Endothelial cell of umbilical vein (primary cell): ENCODE measurements at regions not wholly inside any gene's neighbourhood (a gene's known extent, or its start where the extent isn't known, plus 50 kb on each side); places are given as distances from the start of the nearest gene placed in this dataset.

Experiments
- BruUV-seq: library from RNA; stranded (reverse); fragments of 400-500 nt; replicated peaks from 2 replicates; lab custom pipeline; 2021; lab: Mats Ljungman, UMichigan
- CTCF ChIA-PET: fragments of 300-600, 350-600 bp; sonication (Branson Sonifier 250); formaldehyde crosslinking; loops from one replicate; lab custom pipeline; 2021; ENCODE audit warnings: antibody characterized with exemption, inconsistent platforms; lab: Charles Lee
- POLR2A ChIA-PET: fragments of 300-600, 350-600 bp; sonication (Branson Sonifier 250); formaldehyde crosslinking; loops from one replicate; lab custom pipeline; 2021; ENCODE audit warnings: antibody characterized with exemption, inconsistent platforms; lab: Charles Lee
- DNase-seq: peaks from one replicate; pipeline ENCODE4 v3.0.0-alpha.2; 2011; ENCODE audit warnings: low read depth, low spot score
- FAIRE-seq: peaks from 2 replicates; lab custom pipeline; 2011; peaks lifted over from hg19 to GRCh38; lab: Jason Lieb, UNC
- H2AFZ ChIP-seq: 2 replicates; pipeline ENCODE4 v1.6.0; 2012; ENCODE audit warnings: low read depth, low read length, control low read depth, inconsistent platforms
- H3K27ac ChIP-seq: 2 replicates; pipeline ENCODE4 v1.5.1; 2011; ENCODE audit warnings: low read depth, mild to moderate bottlenecking, control low read depth, low read length, moderate library complexity; ENCODE audit not compliant: insufficient read depth
- H3K27me3 ChIP-seq, 2 experiments: 2 replicates each; pipeline versions ENCODE4 v1.6.0 to v1.6.1; 2011; ENCODE audit warnings: low read length in 2 of 2, mixed read lengths in 1 of 2; ENCODE audit not compliant: control insufficient read depth in 2 of 2, insufficient read depth in 2 of 2
- H3K36me3 ChIP-seq, 2 experiments: 2 replicates in 1 of 2; 3 replicates in 1 of 2; pipeline ENCODE4 v1.5.1; 2011; ENCODE audit warnings: low read length in 2 of 2, mild to moderate bottlenecking in 1 of 2, moderate library complexity in 1 of 2; ENCODE audit not compliant: control insufficient read depth in 2 of 2, insufficient read depth in 2 of 2; ENCODE audit errors: extremely low read depth in 1 of 2
- H3K4me1 ChIP-seq: 3 replicates; pipeline ENCODE4 v1.5.1; 2011; ENCODE audit warnings: mild to moderate bottlenecking, low read length; ENCODE audit not compliant: control insufficient read depth, insufficient read depth; ENCODE audit errors: extremely low read depth
- H3K4me2 ChIP-seq: 2 replicates; pipeline ENCODE4 v1.6.1; 2011; ENCODE audit warnings: low read length, control low read depth, mixed read lengths; ENCODE audit not compliant: insufficient read depth
- H3K4me3 ChIP-seq, 3 experiments: fragments of 200-600 bp in 1 of 3; sonication (generic), shearing (Covaris generic) in 1 of 3; replicated peaks in 1 of 3; 2 replicates each; pipeline ENCODE4 v1.5.1; 2011 to 2016; ENCODE audit warnings: control low read depth in 3 of 3, low read length in 3 of 3, mild to moderate bottlenecking in 2 of 3, inconsistent platforms in 1 of 3, low read depth in 1 of 3, moderate library complexity in 1 of 3; ENCODE audit not compliant: insufficient read depth in 1 of 3
- H3K79me2 ChIP-seq: 2 replicates; pipeline ENCODE4 v1.6.0; 2012; ENCODE audit warnings: low read length, inconsistent platforms; ENCODE audit not compliant: control insufficient read depth, insufficient read depth
- H3K9ac ChIP-seq: replicated peaks from 2 replicates; pipeline ENCODE3; 2011; ENCODE audit warnings: low read length, control low read depth; ENCODE audit not compliant: insufficient read depth; ENCODE audit errors: extremely low read depth
- H3K9me1 ChIP-seq: replicated peaks from 3 replicates; pipeline ENCODE4 v1.6.0; 2011; ENCODE audit warnings: mild to moderate bottlenecking, low read length; ENCODE audit not compliant: control insufficient read depth, insufficient read depth; ENCODE audit errors: extremely low read depth
- H3K9me3 ChIP-seq: replicated peaks from 2 replicates; pipeline ENCODE4 v1.5.1; 2012; ENCODE audit warnings: low read length, inconsistent platforms; ENCODE audit not compliant: control insufficient read depth, insufficient read depth
- H4K20me1 ChIP-seq: replicated peaks from 2 replicates; pipeline ENCODE3; 2011; ENCODE audit warnings: mild to moderate bottlenecking, low read length; ENCODE audit not compliant: control insufficient read depth, insufficient read depth; ENCODE audit errors: extremely low read depth
- EZH2 ChIP-seq: IDR thresholded peaks from 2 replicates; pipeline ENCODE4 v1.6.1; 2012; ENCODE audit warnings: borderline replicate concordance, low read depth, mild to moderate bottlenecking, moderate library complexity, low read length, inconsistent platforms; ENCODE audit not compliant: severe bottlenecking
- FOS ChIP-seq: IDR thresholded peaks from 2 replicates; pipeline ENCODE4 v1.6.1; 2011; ENCODE audit warnings: mild to moderate bottlenecking, low read length, moderate library complexity, borderline replicate concordance; ENCODE audit not compliant: insufficient read depth
- GATA2 ChIP-seq: IDR thresholded peaks from 2 replicates; pipeline ENCODE4 v1.7.0; 2011; ENCODE audit warnings: low read depth, mild to moderate bottlenecking, moderate library complexity, mixed read lengths, low read length; ENCODE audit not compliant: insufficient read length, insufficient read depth
- JUN ChIP-seq: IDR thresholded peaks from 2 replicates; pipeline ENCODE4 v1.6.1; 2011; ENCODE audit warnings: borderline replicate concordance, low read depth; ENCODE audit not compliant: insufficient read length, insufficient read depth
- MYC ChIP-seq: IDR thresholded peaks from one replicate; pipeline ENCODE4 v1.6.1; 2011; ENCODE audit warnings: mild to moderate bottlenecking, low read depth, low read length
- POLR2A ChIP-seq: IDR thresholded peaks from 2 replicates; pipeline ENCODE4 v1.6.1; 2012; ENCODE audit warnings: low read depth, mild to moderate bottlenecking, control low read depth, low read length
- POLR2AphosphoS5 ChIP-seq: IDR thresholded peaks from 2 replicates; pipeline ENCODE4 v1.6.1; 2012; ENCODE audit warnings: low read depth, mild to moderate bottlenecking, control low read depth, low read length, moderate library complexity; ENCODE audit not compliant: insufficient read depth
- dilution Hi-C: fragments of 300-500 bp; cut with MboI; formaldehyde crosslinking; loops from one replicate; pipeline ENCODE4 v1.15.0; 2019; ENCODE audit warnings: low sequenced_read_pairs; ENCODE audit not compliant: extremely low pct_ligation_motif_present
- intact Hi-C: fragments of 100-400 bp; cut with micrococcal nuclease; formaldehyde crosslinking; loops from one replicate; pipeline ENCODE4 v1.10.0; 2022
- TF ChIP-seq, protein P1 (sequence below): IDR thresholded peaks from 2 replicates; pipeline ENCODE4 v1.6.1; 2011; ENCODE audit not compliant: insufficient read depth, insufficient read length
- TF ChIP-seq, protein P2 (sequence below), 2 donors: IDR thresholded peaks; 1 replicate in 1 of 2; 2 replicates in 1 of 2; pipeline ENCODE4 v1.5.1; 2011; ENCODE audit warnings: low read length in 2 of 2, mild to moderate bottlenecking in 2 of 2, moderate library complexity in 2 of 2, control low read depth in 1 of 2, inconsistent platforms in 1 of 2, low read depth in 1 of 2; ENCODE audit not compliant: insufficient read depth in 1 of 2; ENCODE audit errors: extremely low read depth in 1 of 2

DNA sequence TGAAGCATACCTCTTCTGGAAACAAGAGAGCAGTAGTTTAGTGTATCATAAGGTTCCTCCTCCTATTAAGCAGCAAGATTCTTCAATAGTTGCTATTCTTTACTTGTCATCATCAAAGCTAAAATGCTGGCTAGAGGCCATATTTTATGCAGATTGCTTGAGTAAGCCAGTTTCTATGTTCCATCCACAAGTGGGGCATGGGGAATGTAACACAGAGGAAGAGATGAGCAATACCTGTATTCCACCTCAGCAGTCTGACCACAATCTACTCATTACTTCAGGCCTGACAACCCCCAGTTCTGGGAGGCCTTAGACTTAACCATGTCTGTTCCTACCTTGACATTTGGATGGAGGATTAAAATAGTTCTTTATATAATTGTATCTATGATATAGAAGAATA is 423.6 kb downstream of the BTG1 start:
- Histone ChIP-seq H3K4me2 (no peak overlapping the region), H3K4me1 (no peaks in the 10 kb centered on the region), H3K27me3 (peaks cover 0 to 2% of the 10 kb centered on the region in 2 experiments), H3K9me1 (no peaks in the 10 kb centered on the region), H3K4me3 (no peak overlapping the region), H3K9me3 (no peaks in the 10 kb centered on the region), H3K9ac (no peak overlapping the region), H3K36me3 (no peaks in the 10 kb centered on the region), H2AFZ (no peak overlapping the region), H4K20me1 (no peaks in the 10 kb centered on the region), H3K79me2 (no peaks in the 10 kb centered on the region), H3K27ac (no peak overlapping the region)
- dilution Hi-C loops = no loop called here
- DNase-seq (no peak), FAIRE-seq (no peak)
- no peak for TF ChIP-seq JUN
- no peak for TF ChIP-seq POLR2A
- TF ChIP-seq, protein P1, sequence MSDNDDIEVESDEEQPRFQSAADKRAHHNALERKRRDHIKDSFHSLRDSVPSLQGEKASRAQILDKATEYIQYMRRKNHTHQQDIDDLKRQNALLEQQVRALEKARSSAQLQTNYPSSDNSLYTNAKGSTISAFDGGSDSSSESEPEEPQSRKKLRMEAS = no peak
- no peak for TF ChIP-seq GATA2
- TF ChIP-seq FOS = no peak
- TF ChIP-seq, protein P2, sequence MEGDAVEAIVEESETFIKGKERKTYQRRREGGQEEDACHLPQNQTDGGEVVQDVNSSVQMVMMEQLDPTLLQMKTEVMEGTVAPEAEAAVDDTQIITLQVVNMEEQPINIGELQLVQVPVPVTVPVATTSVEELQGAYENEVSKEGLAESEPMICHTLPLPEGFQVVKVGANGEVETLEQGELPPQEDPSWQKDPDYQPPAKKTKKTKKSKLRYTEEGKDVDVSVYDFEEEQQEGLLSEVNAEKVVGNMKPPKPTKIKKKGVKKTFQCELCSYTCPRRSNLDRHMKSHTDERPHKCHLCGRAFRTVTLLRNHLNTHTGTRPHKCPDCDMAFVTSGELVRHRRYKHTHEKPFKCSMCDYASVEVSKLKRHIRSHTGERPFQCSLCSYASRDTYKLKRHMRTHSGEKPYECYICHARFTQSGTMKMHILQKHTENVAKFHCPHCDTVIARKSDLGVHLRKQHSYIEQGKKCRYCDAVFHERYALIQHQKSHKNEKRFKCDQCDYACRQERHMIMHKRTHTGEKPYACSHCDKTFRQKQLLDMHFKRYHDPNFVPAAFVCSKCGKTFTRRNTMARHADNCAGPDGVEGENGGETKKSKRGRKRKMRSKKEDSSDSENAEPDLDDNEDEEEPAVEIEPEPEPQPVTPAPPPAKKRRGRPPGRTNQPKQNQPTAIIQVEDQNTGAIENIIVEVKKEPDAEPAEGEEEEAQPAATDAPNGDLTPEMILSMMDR (IDR thresholded peaks at IDR 0.05; ENCODE audit: extremely low read depth in 1 of 2, insufficient read depth in 1 of 2, low read depth in 1 of 2, low read length in 2 of 2) = no peak
- no peak for TF ChIP-seq MYC
- TF ChIP-seq EZH2 = no peak
- no peak for TF ChIP-seq POLR2AphosphoS5
- POLR2A ChIA-PET = no interaction called here
- intact Hi-C loops = no loop called here
- no TSS peak for BruUV-seq
- CTCF ChIA-PET = no interaction called here
